ENCODE measurements at regions not wholly inside any gene's neighbourhood (a gene's known extent, or its start where the extent isn't known, plus 50 kb on each side); places are given as distances from the start of the nearest gene placed in this dataset.
A peak's percentile ranks its signal among the peaks of the same experiment; 100 is the strongest.

- FAIRE-seq: no peak
- in situ Hi-C loops (cut with MboI): no loop called here
- H3K27ac ChIP-seq (ENCODE audit: extremely low read depth, low read depth, low read length): peak overlapping the region; percentile 29
Measured at GRCh38 chr15:36426691-36427090, 152.7 kb upstream of the CDIN1 start.

GRCh38 chr15:36428102-36428845 is 151.2 kb upstream of the CDIN1 start:
- no peaks in the 10 kb centered on the region for H4K20me1 ChIP-seq (replicated peaks; ENCODE audit: control insufficient read depth, insufficient read depth, low read length)
- peaks cover 13 to 47% of the 10 kb centered on the region in 2 experiments for H3K4me1 ChIP-seq (replicated peaks in 1 of 2; ENCODE audit: control insufficient read depth in 2 of 2, insufficient read depth in 2 of 2, low read length in 2 of 2)
- ATAC-seq (peak; percentile 97), FAIRE-seq (peak; percentile 99), DNase-seq (ENCODE audit: extremely low read depth in 1 of 4, low spot score in 3 of 4) (peak; percentile 75 to 94 (median 82))
- peak overlapping the region; percentile 68 for H3K4me2 ChIP-seq (ENCODE audit: insufficient read depth, low read length)
- ChIA-PET POLR2A (interaction anchor here (0.6 to 1.0 kb wide), 3 partner anchors 8 to 21 kb away, joined by 3 read pairs; no protein-coding TSS in a partner anchor), CTCF (ENCODE audit: low intra/inter-chr PET ratio) (no interaction called here)
- H3K36me3 ChIP-seq (ENCODE audit: control insufficient read depth, insufficient read depth, low read length): no peaks in the 10 kb centered on the region
- H3K9me3 ChIP-seq (replicated peaks; ENCODE audit: control insufficient read depth, insufficient read depth, low read depth, low read length): no peaks in the 10 kb centered on the region
- intact Hi-C loops (cut with micrococcal nuclease): loop anchor here (1.0 kb wide), 1 partner anchor 21 kb away; no protein-coding TSS in a partner anchor
- peak overlapping the region; percentile 12; the same call in 1 of the 2 replicates for H3K4me3 ChIP-seq
- peak overlapping the region in 1 of 2 experiments; percentile 54; a peak in 2 of 4 replicates for H3K9ac ChIP-seq (ENCODE audit: insufficient read depth in 1 of 2, low read depth in 2 of 2, low read length in 2 of 2)
- in situ Hi-C loops (cut with MboI): no loop called here
- H3K27ac ChIP-seq (ENCODE audit: extremely low read depth, low read depth, low read length): peak overlapping the region; percentile 82
- no peaks in the 10 kb centered on the region for H3K9me1 ChIP-seq (ENCODE audit: control insufficient read depth, insufficient read depth, low read length)
- no TSS peak for BruUV-seq (replicated peaks)
- H3K79me2 ChIP-seq (ENCODE audit: control insufficient read depth, insufficient read depth, low read length): no peaks in the 10 kb centered on the region
- H3K27me3 ChIP-seq (ENCODE audit: control insufficient read depth in 2 of 2, insufficient read depth in 2 of 2, low read length in 2 of 2): no peaks in the 10 kb centered on the region
- WGBS (ENCODE audit: insufficient coverage, low coverage, missing lambda C conversion rate): 2% methylated on average over 4 of the region's 4 CpGs
- H2AFZ ChIP-seq (ENCODE audit: low read depth, low read length): peak overlapping the region; percentile 86
- TF ChIP-seq CHAMP1 (IDR thresholded peaks at IDR 0.05) (peak; percentile 83; the same call in 1 of the 2 replicates), STAT5B (CRISPR knock-in tag; IDR thresholded peaks at IDR 0.05) (no peak), TAF15 (IDR thresholded peaks at IDR 0.05; ENCODE audit: low read depth, low read length) (no peak), E2F4 (CRISPR knock-in tag; IDR thresholded peaks at IDR 0.05; ENCODE audit: low read depth) (no peak), PKNOX1 (IDR thresholded peaks at IDR 0.05) (peak; percentile 58), NONO (IDR thresholded peaks at IDR 0.05; ENCODE audit: low read depth in 2 of 2, low read length in 1 of 2) (no peak), SP2 (IDR thresholded peaks at IDR 0.05; ENCODE audit: extremely low read depth, low read depth, low read length, poor library complexity, severe bottlenecking) (no peak)

More at GRCh38 chr15:36426691-36427090, 152.7 kb upstream of the CDIN1 start:
- WGBS (ENCODE audit: insufficient coverage, low coverage, missing lambda C conversion rate): 64% methylated on average over 4 of the region's 4 CpGs
- no peak for DNase-seq (ENCODE audit: extremely low read depth in 1 of 4, low spot score in 3 of 4)
- no peaks in the 10 kb centered on the region for H3K9me1 ChIP-seq (ENCODE audit: control insufficient read depth, insufficient read depth, low read length)
- peak overlapping the region; percentile 32; the same call in 1 of the 2 replicates for H3K4me2 ChIP-seq (ENCODE audit: insufficient read depth, low read length)
- TF ChIP-seq CEBPG (CRISPR knock-in tag; IDR thresholded peaks at IDR 0.05) (no peak), CEBPG (tag; conservative IDR thresholded peaks at IDR 0.05 in 1 of 2, IDR thresholded peaks at IDR 0.05 in 1 of 2) (0 out of 4 replicates have a peak, but pooled peaks of 1 of the 2 experiments have one; percentile 8), BRCA1 (IDR thresholded peaks at IDR 0.05) (no peak), BRCA1 (CRISPR knock-in tag; IDR thresholded peaks at IDR 0.05) (no peak), ZKSCAN3 (CRISPR knock-in tag; IDR thresholded peaks at IDR 0.05) (no peak)
- intact Hi-C loops (cut with micrococcal nuclease): no loop called here
- peaks cover 9 to 39% of the 10 kb centered on the region in 2 experiments for H3K4me1 ChIP-seq (replicated peaks in 1 of 2; ENCODE audit: control insufficient read depth in 2 of 2, insufficient read depth in 2 of 2, low read length in 2 of 2)
- H3K36me3 ChIP-seq (ENCODE audit: control insufficient read depth, insufficient read depth, low read length): no peaks in the 10 kb centered on the region
- H4K20me1 ChIP-seq (replicated peaks; ENCODE audit: control insufficient read depth, insufficient read depth, low read length): no peaks in the 10 kb centered on the region
- H3K79me2 ChIP-seq (ENCODE audit: control insufficient read depth, insufficient read depth, low read length): no peaks in the 10 kb centered on the region
- ATAC-seq: no peak
- peak overlapping the region in 1 of 2 experiments; percentile 53; a peak in 1 of 4 replicates for H3K9ac ChIP-seq (ENCODE audit: insufficient read depth in 1 of 2, low read depth in 2 of 2, low read length in 2 of 2)
- H3K27me3 ChIP-seq (ENCODE audit: control insufficient read depth in 2 of 2, insufficient read depth in 2 of 2, low read length in 2 of 2): no peaks in the 10 kb centered on the region
- H3K9me3 ChIP-seq (replicated peaks; ENCODE audit: control insufficient read depth, insufficient read depth, low read depth, low read length): no peaks in the 10 kb centered on the region
- no TSS peak for BruUV-seq (replicated peaks)
- peak overlapping the region; percentile 86 for H2AFZ ChIP-seq (ENCODE audit: low read depth, low read length)
- ChIA-PET POLR2A (interaction anchor here (1.0 to 1.8 kb wide), 4 partner anchors 11 to 22 kb away, joined by 3 read pairs; no protein-coding TSS in a partner anchor), CTCF (ENCODE audit: low intra/inter-chr PET ratio) (no interaction called here)
- no peak overlapping the region for H3K4me3 ChIP-seq
